ENCODE measurements at regions not wholly inside any gene's neighbourhood (a gene's known extent, or its start where the extent isn't known, plus 50 kb on each side); places are given as distances from the start of the nearest gene placed in this dataset.

GRCh38 chr1:78758506-78758905 is 108.9 kb downstream of the IFI44 start:
- H3K79me2 ChIP-seq (ENCODE audit: low read depth), result no peaks in the 10 kb centered on the region
- POLR2A ChIA-PET (ENCODE audit: unreplicated experiment), result no interaction called here
- TF ChIP-seq EZH2 (IDR thresholded peaks at IDR 0.05; ENCODE audit: low read depth), result no peak
- TF ChIP-seq CTCF (conservative IDR thresholded peaks at IDR 0.05), result no peak
- CTCF ChIA-PET, result no interaction called here
- no TSS peak for BruUV-seq (replicated peaks)
- DNase-seq, result no peak
- H3K4me2 ChIP-seq, result no peak overlapping the region
- H3K9me3 ChIP-seq (ENCODE audit: insufficient read depth, low read depth), result no peaks in the 10 kb centered on the region
- 0 out of 2 replicates have a peak overlapping the region, but pooled peaks have one; percentile 3 for H2AFZ ChIP-seq
- no peaks in the 10 kb centered on the region for H4K20me1 ChIP-seq (ENCODE audit: insufficient read depth)
- H3K27ac ChIP-seq, result no peak overlapping the region
- H3F3A ChIP-seq (ENCODE audit: insufficient read depth, low read depth), result no peaks in the 10 kb centered on the region
- no peaks in the 10 kb centered on the region for H3K36me3 ChIP-seq (ENCODE audit: low read depth)
- intact Hi-C loops (cut with micrococcal nuclease; ENCODE audit: unreplicated experiment), result no loop called here
- no peak overlapping the region for H3K4me3 ChIP-seq
- no peaks in the 10 kb centered on the region for H3K9me2 ChIP-seq (ENCODE audit: insufficient read depth)
- no peaks in the 10 kb centered on the region for H3K27me3 ChIP-seq (ENCODE audit: insufficient read depth, low read depth)
- no peaks in the 10 kb centered on the region for H3K4me1 ChIP-seq (replicated peaks; ENCODE audit: insufficient read depth)

GRCh38 chr1:78759881-78760280 is 110.2 kb downstream of the IFI44 start:
- no peaks in the 10 kb centered on the region for H4K20me1 ChIP-seq (ENCODE audit: insufficient read depth)
- no peaks in the 10 kb centered on the region for H3K36me3 ChIP-seq (ENCODE audit: low read depth)
- H2AFZ ChIP-seq, result no peak overlapping the region
- POLR2A ChIA-PET (ENCODE audit: unreplicated experiment), result no interaction called here
- CTCF ChIA-PET, result no interaction called here
- no peaks in the 10 kb centered on the region for H3K27me3 ChIP-seq (ENCODE audit: insufficient read depth, low read depth)
- H3K9me2 ChIP-seq (ENCODE audit: insufficient read depth), result no peaks in the 10 kb centered on the region
- intact Hi-C loops (cut with micrococcal nuclease; ENCODE audit: unreplicated experiment), result no loop called here
- TF ChIP-seq EZH2 (IDR thresholded peaks at IDR 0.05; ENCODE audit: low read depth) (no peak), CTCF (conservative IDR thresholded peaks at IDR 0.05) (no peak)
- no peaks in the 10 kb centered on the region for H3K9me3 ChIP-seq (ENCODE audit: insufficient read depth, low read depth)
- no peaks in the 10 kb centered on the region for H3K79me2 ChIP-seq (ENCODE audit: low read depth)
- DNase-seq, result no peak
- no peaks in the 10 kb centered on the region for H3F3A ChIP-seq (ENCODE audit: insufficient read depth, low read depth)
- H3K27ac ChIP-seq, result no peak overlapping the region
- BruUV-seq (replicated peaks), result no TSS peak
- no peak overlapping the region for H3K4me3 ChIP-seq
- no peaks in the 10 kb centered on the region for H3K4me1 ChIP-seq (replicated peaks; ENCODE audit: insufficient read depth)
- no peak overlapping the region for H3K4me2 ChIP-seq

GRCh38 chr1:78760858-78761257 is 111.2 kb downstream of the IFI44 start:
- no peak overlapping the region for H3K4me3 ChIP-seq
- 0 out of 2 replicates have a peak overlapping the region, but pooled peaks have one; percentile 40 for H2AFZ ChIP-seq
- BruUV-seq (replicated peaks), result no TSS peak
- no peaks in the 10 kb centered on the region for H3K79me2 ChIP-seq (ENCODE audit: low read depth)
- H3K9me3 ChIP-seq (ENCODE audit: insufficient read depth, low read depth), result no peaks in the 10 kb centered on the region
- no peak for DNase-seq
- no peak overlapping the region for H3K27ac ChIP-seq
- H4K20me1 ChIP-seq (ENCODE audit: insufficient read depth), result no peaks in the 10 kb centered on the region
- CTCF ChIA-PET, result no interaction called here
- H3K4me2 ChIP-seq, result no peak overlapping the region
- POLR2A ChIA-PET (ENCODE audit: unreplicated experiment), result no interaction called here
- no peaks in the 10 kb centered on the region for H3K4me1 ChIP-seq (replicated peaks; ENCODE audit: insufficient read depth)
- no peak for TF ChIP-seq EZH2 (IDR thresholded peaks at IDR 0.05; ENCODE audit: low read depth)
- no peak for TF ChIP-seq CTCF (conservative IDR thresholded peaks at IDR 0.05)
- intact Hi-C loops (cut with micrococcal nuclease; ENCODE audit: unreplicated experiment), result no loop called here
- H3K27me3 ChIP-seq (ENCODE audit: insufficient read depth, low read depth), result no peaks in the 10 kb centered on the region
- no peaks in the 10 kb centered on the region for H3K9me2 ChIP-seq (ENCODE audit: insufficient read depth)
- H3K36me3 ChIP-seq (ENCODE audit: low read depth), result no peaks in the 10 kb centered on the region
- no peaks in the 10 kb centered on the region for H3F3A ChIP-seq (ENCODE audit: insufficient read depth, low read depth)
